GM04503 (cell line): ENCODE measurements at regions not wholly inside any gene's neighbourhood (a gene's known extent, or its start where the extent isn't known, plus 50 kb on each side); places are given as distances from the start of the nearest gene placed in this dataset.
"Not testable (repeated sequence)": the region's sequence is repeated elsewhere in the genome, so short reads cannot be mapped to it uniquely, and the experiment has no call there.

ENCODE experiments used
- DNase-seq: peaks from one replicate; pipeline ENCODE4 v3.0.0-alpha.2; 2012; ENCODE audit warnings: low read depth

DNA sequence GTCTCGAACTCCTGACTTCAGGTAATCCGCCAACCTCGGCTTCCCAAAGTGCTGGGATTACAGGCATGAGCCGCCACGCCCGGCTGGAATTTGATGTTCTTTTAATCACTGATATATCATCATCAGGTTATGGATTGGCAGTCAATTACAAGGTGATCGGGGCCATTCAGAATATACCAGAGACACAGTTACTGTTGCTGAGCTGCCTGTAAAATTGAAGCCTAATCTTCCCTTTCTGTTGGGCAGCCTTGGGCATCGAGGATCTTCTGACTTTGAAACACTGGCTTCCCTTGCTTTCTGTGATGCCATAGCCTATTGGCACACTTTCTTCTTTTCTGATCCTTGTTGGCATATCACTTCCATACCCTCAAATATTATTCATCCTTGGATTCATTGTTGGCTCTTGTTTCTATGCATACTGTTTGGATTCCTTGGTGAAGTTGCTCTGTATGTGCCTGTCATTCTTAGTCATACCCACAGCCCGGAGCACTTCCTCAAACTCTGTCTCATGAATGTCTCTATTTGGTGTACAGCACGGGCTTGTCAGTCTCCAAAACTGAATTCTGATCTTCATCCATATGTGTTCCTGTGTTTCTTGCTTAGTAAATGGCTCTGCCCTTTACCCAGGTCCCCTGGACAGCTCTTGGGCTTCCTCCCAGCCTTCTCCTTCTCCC, 85.6 kb upstream of the CRYM start:
- DNase-seq, result peak; percentile 45

DNA sequence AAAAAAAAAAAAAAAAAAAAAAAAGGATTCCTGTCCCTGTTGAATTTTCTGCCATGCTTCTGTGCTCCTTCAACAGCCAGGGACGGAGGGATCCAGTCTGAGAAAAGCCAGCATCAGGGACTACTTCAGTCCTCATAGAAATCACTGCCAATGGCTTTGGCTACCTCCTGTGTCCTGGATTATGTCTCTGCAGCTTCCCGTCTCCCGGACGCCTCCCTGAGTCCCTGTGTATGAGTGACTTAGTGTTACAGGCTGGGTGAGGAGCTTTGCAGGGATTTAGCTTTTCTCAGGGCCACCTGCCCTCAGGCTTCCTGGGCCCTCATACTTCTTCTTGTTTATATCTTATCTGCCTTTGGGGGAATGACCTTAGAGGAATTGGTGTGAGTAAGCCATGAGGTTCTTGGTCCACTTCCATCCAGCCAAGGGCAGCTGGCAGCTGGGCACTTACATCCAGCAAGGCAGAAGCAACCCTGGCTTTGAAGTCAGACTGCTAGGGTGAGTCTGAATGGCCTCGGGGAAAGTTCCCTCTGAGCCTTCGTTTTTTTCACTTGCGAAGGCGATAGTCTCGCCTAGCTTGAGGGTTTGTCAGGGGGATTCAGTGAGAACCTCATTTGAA, 83.6 kb upstream of the CRYM start:
- not testable (repeated sequence) for DNase-seq

DNA sequence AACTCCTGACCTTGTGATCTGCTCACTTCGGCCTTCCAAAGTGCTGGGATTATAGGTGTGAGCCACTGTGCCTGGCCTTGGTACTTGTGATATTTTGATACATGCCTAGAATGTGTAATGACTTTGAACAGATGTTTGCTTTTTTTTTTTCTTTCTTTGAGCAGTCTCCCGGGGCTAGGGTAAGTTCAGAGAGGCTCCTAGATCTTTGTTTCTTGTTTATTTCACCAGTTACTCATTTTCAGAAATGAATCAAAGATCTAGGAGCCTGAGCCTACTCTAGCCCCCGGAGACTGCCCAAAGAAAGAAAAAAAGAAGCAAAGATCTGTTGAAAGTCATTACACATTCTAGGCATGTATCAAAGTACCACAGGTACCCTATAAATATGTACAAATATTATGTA, 83.0 kb upstream of the CRYM start:
- not testable (repeated sequence) for DNase-seq

DNA sequence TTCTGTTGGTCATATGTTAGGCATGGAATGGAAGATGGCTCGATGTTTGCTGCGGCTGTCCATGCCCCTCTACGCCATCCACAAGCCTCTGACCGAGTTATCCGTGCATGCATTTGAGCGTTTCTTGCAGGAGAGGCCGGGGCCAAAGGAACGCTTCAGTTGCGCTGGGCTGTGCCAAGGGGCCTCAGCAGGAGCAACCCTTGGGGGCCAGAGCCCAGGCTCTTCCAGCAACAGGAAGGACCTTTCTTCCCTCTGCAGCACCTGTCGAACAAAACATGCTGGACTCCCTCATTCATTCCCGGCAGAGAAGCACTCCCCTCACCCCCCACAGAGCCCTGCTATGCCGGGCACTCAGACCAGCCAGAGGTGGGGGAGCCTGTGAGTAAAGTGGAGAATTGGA, 81.4 kb upstream of the CRYM start:
- not testable (repeated sequence) for DNase-seq

DNA sequence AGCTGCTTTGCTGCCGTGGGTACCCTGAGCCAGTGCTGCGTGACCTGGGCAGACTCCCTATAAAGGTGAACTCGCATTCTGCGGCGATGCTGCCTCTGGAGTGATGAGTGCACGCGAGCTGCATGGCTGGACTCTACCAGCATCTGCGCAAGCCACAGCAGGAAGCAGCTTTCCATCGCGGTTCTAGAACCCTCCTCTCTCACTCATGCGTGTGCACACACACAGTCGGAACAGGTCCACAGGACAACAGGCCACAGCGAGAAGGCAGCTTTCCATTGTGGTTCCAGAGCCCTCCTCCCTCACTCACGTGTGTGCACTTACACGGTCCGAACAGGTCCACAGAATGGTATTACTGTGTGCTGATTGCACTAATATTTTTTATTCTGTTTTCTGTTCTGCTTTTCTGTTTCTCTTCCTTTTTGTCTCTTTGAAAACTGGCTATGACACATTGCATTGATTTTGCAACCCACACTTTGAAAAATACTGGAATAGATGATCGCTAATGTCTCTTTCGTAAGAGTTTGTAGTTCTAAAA, 80.2 kb upstream of the CRYM start:
- not testable (repeated sequence) for DNase-seq

DNA sequence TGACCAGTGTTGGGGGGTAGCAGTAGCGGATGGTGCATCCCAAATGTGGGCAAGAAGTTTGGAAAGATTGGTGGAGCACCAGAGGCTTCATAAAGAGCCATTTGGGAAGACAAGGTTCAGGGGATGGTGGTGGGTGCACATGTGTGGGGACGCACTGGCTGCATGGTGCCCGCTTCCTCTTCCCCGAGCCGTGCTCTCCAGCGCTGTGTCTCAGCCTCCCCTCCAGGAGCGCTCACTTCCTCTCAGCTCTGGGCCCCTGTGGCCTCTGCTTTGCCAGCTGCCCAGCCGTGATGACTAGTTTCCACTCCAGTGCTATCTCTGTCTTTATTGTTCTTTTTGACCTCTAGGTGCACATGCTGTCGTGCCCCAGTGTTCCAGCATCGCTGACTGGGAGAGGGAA, 78.2 kb upstream of the CRYM start:
- not testable (repeated sequence) for DNase-seq

DNA sequence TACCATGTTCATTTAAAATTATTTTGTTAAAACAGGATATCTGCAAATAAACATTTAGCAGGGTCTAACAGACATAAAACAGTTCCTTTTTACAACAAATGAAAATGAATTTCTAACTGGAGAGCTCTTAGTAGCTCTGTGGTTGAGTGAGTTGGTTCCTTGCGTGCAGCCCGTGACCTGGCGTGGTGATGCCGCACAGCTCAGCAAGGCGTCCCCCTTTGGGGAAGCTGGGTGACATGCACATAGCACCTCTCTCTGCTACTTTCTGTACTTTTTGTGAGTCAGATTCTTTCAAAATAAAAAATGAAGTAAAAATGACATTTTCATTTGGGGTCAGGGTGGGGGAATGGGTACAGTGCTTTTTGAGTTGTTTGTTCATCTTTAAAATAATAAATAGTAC, 73.3 kb upstream of the CRYM start:
- DNase-seq, result not testable (repeated sequence)

DNA sequence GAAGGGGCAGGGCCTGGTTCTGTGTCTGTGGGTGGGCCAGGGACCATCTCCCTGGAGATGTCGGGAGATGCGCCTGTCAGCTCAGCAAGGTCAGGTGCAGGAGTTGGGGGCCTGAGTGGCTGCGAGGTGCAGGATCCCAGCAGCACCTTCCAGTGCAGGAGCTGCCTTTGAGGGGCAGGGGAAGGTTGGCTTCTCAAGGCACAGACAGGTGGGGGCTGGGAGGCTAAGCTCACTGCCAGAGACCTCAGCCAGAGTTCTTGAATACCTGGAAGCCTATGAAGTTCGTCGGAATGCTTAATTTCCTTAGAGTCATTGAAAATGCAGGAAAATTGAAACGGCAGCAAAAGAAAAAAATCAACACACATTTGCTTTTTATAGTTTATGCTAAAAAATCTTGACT, 72.8 kb upstream of the CRYM start:
- not testable (repeated sequence) for DNase-seq

DNA sequence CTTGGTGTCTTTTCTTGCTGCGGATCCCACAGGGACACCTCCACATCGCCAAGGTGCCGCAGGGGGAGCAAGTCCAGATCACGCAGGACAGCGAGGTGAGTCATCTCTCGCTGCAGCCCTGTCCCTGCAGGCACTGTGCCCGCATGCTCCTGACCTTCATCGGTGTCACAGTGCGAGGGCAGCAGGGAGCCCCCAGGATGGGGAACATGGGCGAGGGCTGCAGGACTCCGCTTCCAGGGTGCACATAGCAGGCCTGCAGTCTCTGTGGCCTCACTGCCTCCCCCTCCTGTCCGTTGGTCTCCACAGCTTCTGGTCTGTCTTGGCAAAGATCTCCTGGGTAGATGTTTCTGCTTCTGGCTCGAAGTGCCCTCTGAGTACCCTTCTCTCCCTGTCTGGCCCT, 71.2 kb upstream of the CRYM start:
- DNase-seq, result not testable (repeated sequence)

DNA sequence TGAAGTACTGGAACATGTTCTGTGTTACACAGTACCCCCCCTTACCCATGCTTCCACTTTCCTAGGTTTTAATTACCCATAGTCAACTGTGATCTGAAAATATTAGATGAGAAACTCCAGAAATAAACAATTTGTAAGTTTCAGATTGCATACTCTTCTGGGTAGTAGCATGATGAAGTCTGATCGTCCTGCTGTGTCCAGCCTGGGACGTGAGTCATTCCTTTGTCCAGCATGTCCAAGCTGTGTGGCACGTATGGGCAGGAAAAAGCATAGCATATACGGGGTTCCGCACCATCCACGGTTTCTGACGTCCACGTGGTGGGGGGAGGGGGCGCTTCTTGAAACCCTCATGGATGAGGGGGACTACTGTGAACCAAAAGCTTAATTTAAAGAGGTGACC, 70.7 kb upstream of the CRYM start:
- not testable (repeated sequence) for DNase-seq

DNA sequence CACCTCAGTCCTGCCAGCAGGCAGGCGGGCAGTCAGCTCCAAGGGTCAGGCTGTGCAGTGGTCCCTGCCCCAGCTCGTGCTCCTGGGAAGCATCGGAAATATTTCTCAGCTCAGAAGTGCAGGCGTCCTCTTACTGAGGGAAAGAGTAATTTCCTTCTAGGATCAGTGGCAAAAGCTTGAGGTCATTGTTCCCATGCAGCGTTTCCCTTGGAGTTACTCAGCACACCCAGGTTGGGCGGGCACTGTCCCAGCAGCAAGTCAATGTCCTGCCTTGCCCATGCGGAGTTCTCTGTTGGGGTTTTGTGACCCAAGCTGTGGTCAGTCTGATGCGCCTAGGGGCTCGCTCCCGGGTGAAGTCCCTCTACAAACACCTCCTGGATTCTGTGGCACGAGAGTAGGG, 69.4 kb upstream of the CRYM start:
- DNase-seq, result not testable (repeated sequence)

DNA sequence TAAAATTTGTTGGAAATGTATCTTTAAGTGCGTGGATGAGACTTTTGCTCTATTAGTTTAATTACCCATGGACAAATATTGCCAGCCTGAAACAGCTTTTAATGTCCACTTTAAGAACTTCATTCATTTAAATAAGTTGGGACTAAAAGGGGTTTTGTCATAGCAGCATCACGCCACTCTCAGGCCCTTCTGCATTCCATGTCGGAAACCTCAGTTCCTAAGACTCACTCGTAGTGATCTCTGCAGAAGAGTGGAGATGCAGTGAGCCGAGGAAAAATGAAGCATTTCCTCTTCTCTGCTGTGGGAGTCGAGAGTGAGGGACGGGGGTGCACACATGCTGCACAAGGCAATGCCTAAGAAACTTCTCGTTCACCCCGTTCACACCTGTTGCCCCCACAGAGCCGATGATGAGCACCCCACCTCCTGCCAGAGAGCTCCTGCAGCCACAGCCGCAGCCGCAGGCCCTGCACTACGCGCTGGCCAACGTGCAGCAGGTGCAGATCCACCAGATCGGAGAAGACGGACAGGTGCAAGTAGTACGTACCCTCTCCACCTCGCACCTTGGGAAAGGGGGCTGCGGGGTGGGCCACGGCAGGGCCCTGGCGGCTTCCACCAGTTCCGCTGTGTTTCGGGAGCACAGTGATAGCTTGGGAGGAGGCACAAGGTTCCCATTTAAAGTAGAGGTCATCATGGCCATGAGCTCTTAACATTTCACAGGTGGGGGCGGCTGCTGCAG, 68.8 kb upstream of the CRYM start:
- not testable (repeated sequence) for DNase-seq

DNA sequence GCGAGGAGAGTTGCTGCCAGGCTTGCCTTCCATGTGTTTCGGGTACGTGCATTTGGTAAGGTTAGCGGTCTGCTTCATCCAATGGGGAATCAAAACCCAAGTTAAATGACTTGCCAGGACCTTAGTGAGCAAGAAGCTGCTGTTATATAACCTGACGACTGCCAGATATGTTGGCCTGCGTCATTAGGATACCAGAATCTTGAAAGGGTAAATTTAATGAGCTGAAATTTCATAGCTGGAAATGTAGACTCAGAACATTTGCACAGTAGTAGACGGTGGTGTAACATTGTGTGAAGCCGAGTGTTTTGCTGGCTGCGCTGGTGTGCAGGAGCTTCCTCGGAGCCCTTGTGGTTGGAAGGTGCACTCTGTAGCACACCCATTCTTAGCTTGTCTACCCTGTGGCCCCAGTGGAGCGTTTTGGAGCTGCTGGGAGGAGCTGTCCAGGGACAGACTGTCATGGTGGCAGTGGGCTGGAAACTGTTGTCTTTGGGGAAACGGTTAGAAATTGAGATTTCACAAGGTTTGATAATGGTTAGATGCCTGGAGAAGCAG, 66.3 kb upstream of the CRYM start:
- not testable (repeated sequence) for DNase-seq

DNA sequence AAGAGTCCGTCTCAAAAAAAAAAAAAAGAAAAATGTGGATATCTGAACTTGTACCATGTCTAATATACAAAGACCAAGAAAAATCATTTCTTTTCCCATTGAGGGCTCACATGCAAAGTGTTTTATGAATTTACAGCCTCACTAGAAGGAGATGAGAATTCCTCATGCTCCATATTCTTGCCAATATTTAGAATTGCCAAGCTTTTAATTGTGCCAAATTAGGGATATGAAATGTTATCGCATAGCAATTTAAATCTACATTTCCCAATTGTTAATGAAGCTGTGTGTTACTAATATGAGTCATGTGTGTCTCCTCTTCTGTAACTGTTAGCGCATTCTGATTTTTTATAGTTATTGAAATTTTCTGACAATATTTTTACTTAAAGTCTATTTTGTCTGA, 63.0 kb upstream of the CRYM start:
- DNase-seq, result no peak

DNA sequence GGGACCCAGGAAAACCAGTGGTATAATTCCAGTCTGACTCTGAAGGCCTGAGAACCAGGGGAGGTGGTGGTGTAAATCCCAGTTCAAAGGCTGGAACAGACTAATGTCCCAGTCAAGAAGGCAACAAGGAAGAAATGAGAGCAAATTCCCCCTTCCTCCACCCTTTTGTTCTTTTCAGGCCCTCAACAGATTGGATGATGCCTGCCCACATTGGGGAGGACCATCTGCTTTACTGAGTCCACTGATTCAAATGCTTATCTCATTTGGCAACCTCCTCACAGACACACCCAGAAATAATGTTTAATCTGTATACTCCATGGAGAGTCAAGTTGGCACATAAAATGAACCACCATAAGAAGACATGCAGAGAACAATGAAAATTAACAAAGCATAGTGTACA, 61.9 kb upstream of the CRYM start:
- DNase-seq, result no peak

DNA sequence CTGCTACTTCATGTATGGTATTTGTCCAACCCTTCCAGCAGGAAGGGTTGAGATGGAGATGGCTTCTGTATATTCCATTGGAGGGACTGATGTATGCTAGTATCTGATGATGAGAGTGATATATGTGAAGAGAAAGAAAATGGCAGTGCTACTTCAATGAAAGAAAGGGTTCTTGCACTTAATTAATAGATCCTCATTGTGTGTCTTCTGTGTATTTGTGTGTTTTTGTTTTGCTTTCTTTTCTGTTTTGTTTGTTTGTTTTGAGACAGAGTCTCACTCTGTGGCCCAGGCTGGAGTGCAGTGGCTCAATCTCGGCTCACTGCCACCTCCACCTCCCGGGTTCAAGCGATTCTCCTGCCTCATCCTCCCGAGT, 61.2 kb upstream of the CRYM start:
- no peak for DNase-seq

DNA sequence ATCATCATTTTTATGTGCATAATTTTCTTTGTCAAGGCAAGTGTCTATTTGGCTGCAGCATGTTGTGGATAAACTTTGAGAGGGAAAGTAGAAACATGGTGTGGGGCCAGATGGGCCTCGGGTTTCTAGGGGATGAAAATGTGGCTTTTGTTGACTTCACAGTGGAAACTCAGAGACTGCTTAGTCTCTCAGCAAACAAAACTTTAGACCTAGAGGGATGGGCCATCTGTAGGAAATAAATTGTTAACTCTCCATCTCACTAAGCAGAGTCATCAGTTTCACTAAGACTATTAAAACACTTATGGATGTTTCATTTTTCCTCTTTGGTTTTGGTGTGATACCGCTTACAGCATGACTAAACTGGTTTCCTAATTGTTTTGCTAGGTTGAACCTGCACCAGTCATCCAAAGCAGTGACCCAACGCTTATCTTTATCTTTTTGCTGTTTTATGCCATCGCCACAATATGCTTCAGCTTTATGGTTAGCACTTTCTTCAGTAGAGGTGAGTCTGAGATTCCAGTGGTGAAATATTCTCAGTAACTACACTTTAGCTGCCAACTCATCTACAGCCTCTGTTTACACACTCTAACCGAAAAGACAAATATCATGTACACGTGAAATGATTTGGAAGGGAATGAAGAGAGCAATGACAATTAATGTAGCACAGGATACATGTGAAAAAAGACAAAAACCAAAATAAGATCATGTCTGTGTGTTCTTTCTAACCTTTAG, 60.6 kb upstream of the CRYM start:
- no peak for DNase-seq

DNA sequence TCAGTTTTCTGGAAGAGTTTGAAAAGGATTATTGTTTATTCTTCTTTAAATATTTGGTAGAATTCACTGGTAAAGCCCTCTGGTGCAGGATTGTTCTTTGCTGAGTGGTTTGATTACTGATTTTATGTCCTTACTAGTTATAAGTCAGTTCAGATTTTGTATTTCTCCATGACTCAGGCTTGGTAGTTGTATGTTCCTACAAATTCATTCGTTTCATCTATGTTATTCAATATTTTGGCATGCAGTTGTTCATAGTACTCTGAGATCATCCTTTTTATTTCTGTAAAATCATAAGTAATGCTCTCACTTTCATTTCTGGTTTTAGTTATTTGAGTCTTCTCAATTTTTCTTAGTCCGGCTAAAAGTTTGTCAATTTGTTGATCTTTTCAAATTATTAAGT, 58.1 kb upstream of the CRYM start:
- DNase-seq, result no peak

DNA sequence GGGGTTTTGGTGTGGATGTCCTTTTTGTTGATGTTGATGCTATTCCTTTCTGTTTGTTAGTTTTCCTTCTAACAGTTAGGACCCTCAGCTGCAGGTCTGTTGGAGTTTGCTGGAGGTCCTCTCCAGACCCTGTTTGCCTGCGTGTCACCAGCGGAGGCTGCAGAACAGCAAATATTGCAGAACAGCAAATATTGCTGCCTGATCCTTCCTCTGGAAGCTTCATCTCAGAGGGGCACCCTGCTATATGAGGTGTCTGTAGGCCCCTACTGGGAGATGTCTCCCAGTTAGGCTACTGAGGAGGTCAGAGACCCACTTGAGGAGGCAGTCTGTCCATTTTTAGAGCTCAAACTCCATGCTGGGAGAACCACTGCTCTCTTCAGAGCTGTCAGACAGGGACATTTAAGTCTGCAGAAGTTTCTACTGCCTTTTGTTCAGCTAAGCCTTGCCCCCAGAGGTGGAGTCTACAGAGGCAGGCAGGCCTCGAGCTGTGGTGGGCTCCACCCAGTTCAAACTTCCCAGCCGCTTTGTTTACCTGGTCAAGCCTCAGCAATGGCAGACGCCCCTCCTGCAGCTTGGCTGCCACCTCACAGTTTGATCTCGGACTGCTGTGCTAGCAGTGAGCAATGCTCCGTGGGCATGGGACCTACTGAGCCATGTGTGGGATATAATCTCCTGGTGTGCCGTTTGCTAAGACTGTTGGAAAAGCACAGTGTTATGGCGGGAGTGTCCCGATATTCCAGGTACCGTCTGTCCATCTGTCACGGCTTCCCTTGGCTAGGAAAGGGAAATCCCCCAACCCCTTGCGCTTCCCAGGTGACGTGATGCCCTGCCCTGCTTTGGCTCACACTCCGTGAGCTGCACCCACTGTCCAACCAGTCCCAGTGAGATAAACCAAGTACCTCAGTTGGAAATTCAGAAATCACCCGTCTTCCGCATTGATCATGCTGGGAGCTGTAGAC, 56.4 kb upstream of the CRYM start:
- DNase-seq, result not testable (repeated sequence)

DNA sequence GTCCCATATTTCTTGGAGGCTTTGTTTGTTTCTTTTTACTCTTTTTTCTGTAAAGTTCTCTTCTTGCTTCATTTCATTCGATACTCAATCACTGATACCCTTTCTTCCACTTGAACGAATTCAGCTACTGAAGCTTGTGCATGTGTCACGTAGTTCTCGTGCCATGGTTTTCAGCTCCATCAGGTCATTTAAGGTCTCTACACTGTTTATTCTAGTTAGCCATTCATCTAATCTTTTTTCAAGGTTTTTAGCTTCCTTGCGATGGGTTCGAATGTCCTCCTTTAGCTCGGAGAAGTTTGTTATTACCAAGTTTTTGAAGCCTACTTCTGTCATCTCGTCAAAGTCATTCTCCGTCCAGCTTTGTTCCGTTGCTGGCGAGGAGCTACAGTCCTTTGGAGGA, 55.6 kb upstream of the CRYM start:
- DNase-seq, result not testable (repeated sequence)
